Gastrocnemius medialis (tissue), 4 donors: ENCODE measurements at regions not wholly inside any gene's neighbourhood (a gene's known extent, or its start where the extent isn't known, plus 50 kb on each side); places are given as distances from the start of the nearest gene placed in this dataset.

Experiments used
- ATAC-seq, 2 donors: fragments of 150-250 bp; one replicate each; pipeline ENCODE4 v1.9.1; 2016
- DNase-seq, 2 donors: peaks; one replicate each; pipeline ENCODE4 v3.0.0-alpha.2; 2019
- H3K27ac ChIP-seq, 4 donors: fragments of 200-600 bp; sonication (generic); 1 replicate in 1 of 4; 2 replicates in 3 of 4; pipeline ENCODE4 v1.5.1; 2016 to 2018; ENCODE audit warnings: mild to moderate bottlenecking in 2 of 4, moderate library complexity in 1 of 4
- H3K27me3 ChIP-seq, 3 donors: fragments of 200-600 bp; sonication (generic) in 2 of 3; 1 replicate in 1 of 3; 2 replicates in 2 of 3; pipeline versions ENCODE4 v1.5.1 to v1.6.0; 2016 to 2019; ENCODE audit warnings: mild to moderate bottlenecking in 1 of 3, moderate library complexity in 1 of 3
- H3K36me3 ChIP-seq, 2 donors: fragments of 200-600 bp; sonication (generic) in 1 of 2; one replicate each; pipeline ENCODE4 v1.5.1; 2017 to 2018
- H3K4me1 ChIP-seq, 2 donors: fragments of 200-600 bp; sonication (generic) in 1 of 2; one replicate each; pipeline ENCODE4 v1.5.1; 2016 to 2017; ENCODE audit warnings: mild to moderate bottlenecking in 2 of 2
- H3K4me3 ChIP-seq, 4 donors: fragments of 200-600 bp; sonication (generic) in 3 of 4; 1 replicate in 1 of 4; 2 replicates in 3 of 4; pipeline ENCODE4 v1.5.1; 2016 to 2019; ENCODE audit warnings: mild to moderate bottlenecking in 2 of 4
- H3K9me3 ChIP-seq, 3 donors: fragments of 200-600 bp; sonication (generic) in 2 of 3; 1 replicate in 1 of 3; 2 replicates in 2 of 3; pipeline ENCODE4 v1.5.1; 2016 to 2019
- CTCF ChIP-seq, 5 experiments: fragments of 450-650 bp in 3 of 5; fragments of 200-600 bp in 2 of 5; sonication (generic) in 2 of 5; IDR thresholded peaks in 4 of 5; conservative IDR thresholded peaks in 1 of 5; 1 replicate in 4 of 5; 2 replicates in 1 of 5; pipeline ENCODE4 v1.5.1; 2016 to 2019; ENCODE audit warnings: antibody characterized with exemption in 5 of 5, mild to moderate bottlenecking in 3 of 5, moderate library complexity in 3 of 5
- POLR2A ChIP-seq, 2 donors: fragments of 450-650 bp; IDR thresholded peaks; one replicate each; pipeline ENCODE4 v1.6.1; 2017; ENCODE audit warnings: antibody characterized with exemption in 2 of 2, mild to moderate bottlenecking in 2 of 2, moderate library complexity in 2 of 2
- in situ Hi-C, 4 donors: fragments of 200-750 bp; cut with MboI; loops; one replicate each; pipeline versions ENCODE4 v1.15.0 to v1.8.0; 2017; ENCODE audit warnings: low sequenced_read_pairs in 4 of 4
- intact Hi-C: fragments of 100-400 bp; cut with DNase I; formaldehyde crosslinking; loops from one replicate; pipeline ENCODE4 v1.15.1; 2023; ENCODE audit warnings: low total_unique reads

- H3K9me3 ChIP-seq = no peaks in the 10 kb centered on the region
- no peaks in the 10 kb centered on the region for H3K36me3 ChIP-seq
- in situ Hi-C loops (no loop called here), intact Hi-C loops (no loop called here)
- H3K4me3 ChIP-seq = no peak overlapping the region
- DNase-seq (no peak), ATAC-seq (no peak)
- TF ChIP-seq CTCF (IDR thresholded peaks at IDR 0.05 in 4 of 5, conservative IDR thresholded peaks at IDR 0.05 in 1 of 5) (no peak), POLR2A (IDR thresholded peaks at IDR 0.05) (no peak)
- H3K27ac ChIP-seq = no peak overlapping the region
- H3K4me1 ChIP-seq = no peaks in the 10 kb centered on the region
- H3K27me3 ChIP-seq = peaks cover 0 to 5% (median 0%) of the 10 kb centered on the region in 3 donors
These were observed 73.2 kb upstream of the VRK1 start for GRCh38 chr14:96723946-96724345.

DNA sequence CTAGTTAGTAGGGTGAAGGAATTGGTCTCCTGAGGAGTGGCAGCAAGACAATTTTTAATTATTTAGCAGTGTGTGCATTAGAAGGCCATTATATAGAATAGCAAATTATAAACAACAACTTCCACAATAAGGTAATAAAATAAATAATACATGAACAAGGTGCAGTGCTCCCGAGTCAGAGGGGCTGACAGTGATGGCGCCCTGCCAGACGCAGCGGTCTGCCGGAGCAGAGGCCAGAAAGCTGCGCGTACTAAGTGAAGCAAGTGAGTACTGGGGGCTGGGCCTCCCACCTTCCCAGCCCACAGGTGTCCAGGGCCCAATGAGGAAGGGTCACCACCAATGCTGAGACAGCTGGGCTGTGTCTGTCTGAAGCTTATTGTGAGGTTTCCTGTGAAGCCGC lies 72.0 kb upstream of the VRK1 start:
- Histone ChIP-seq H3K27ac (no peak overlapping the region), H3K9me3 (no peaks in the 10 kb centered on the region), H3K4me3 (no peak overlapping the region), H3K27me3 (peaks cover 0 to 5% (median 0%) of the 10 kb centered on the region in 3 donors), H3K36me3 (no peaks in the 10 kb centered on the region), H3K4me1 (no peaks in the 10 kb centered on the region)
- TF ChIP-seq POLR2A (IDR thresholded peaks at IDR 0.05) (no peak), CTCF (IDR thresholded peaks at IDR 0.05 in 4 of 5, conservative IDR thresholded peaks at IDR 0.05 in 1 of 5) (no peak)
- in situ Hi-C loops (loop anchor here in 1 of 4 donors (25.0 kb wide), 1 partner anchor 163 kb away; no protein-coding TSS in a partner anchor), intact Hi-C loops (no loop called here)
- no peak for DNase-seq
- no peak for ATAC-seq

DNA sequence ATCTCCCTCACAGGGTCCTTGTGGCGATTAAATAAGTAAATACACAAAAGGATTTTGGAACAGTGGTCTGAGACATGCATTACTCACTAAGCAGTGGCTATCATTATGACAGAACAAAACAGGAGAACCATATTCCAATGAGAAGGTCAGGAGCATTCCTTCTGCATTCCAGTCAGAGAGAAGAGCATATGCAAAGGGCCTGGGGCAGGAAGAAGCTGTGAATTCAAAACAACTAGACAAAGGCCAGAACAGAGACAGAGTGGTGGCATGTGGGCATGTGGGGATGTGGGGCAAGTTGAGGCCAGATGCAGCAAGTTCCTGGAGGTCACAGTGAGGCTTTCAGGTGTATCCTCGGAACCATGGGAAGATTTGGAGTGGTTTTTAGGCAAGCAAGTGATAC lies 70.1 kb upstream of the VRK1 start:
- H3K27me3 ChIP-seq = peaks cover 0 to 5% (median 0%) of the 10 kb centered on the region in 3 donors
- no peak overlapping the region for H3K27ac ChIP-seq
- H3K36me3 ChIP-seq = no peaks in the 10 kb centered on the region
- ATAC-seq (no peak), DNase-seq (no peak)
- no peaks in the 10 kb centered on the region for H3K9me3 ChIP-seq
- in situ Hi-C loops (loop anchor here in 1 of 4 donors (25.0 kb wide), 1 partner anchor 165 kb away; no protein-coding TSS in a partner anchor), intact Hi-C loops (no loop called here)
- H3K4me1 ChIP-seq = no peaks in the 10 kb centered on the region
- TF ChIP-seq POLR2A (IDR thresholded peaks at IDR 0.05) (no peak), CTCF (IDR thresholded peaks at IDR 0.05 in 4 of 5, conservative IDR thresholded peaks at IDR 0.05 in 1 of 5) (no peak)
- no peak overlapping the region for H3K4me3 ChIP-seq

GRCh38 chr14:96727491-96727890 lies 69.7 kb upstream of the VRK1 start:
- peaks cover 0 to 5% (median 0%) of the 10 kb centered on the region in 3 donors for H3K27me3 ChIP-seq
- ATAC-seq = no peak
- in situ Hi-C loops (loop anchor here in 1 of 4 donors (25.0 kb wide), 1 partner anchor 165 kb away; no protein-coding TSS in a partner anchor), intact Hi-C loops (no loop called here)
- TF ChIP-seq POLR2A (IDR thresholded peaks at IDR 0.05) (no peak), CTCF (IDR thresholded peaks at IDR 0.05 in 4 of 5, conservative IDR thresholded peaks at IDR 0.05 in 1 of 5) (no peak)
- no peak for DNase-seq
- no peaks in the 10 kb centered on the region for H3K36me3 ChIP-seq
- no peaks in the 10 kb centered on the region for H3K9me3 ChIP-seq
- H3K4me3 ChIP-seq = no peak overlapping the region
- no peak overlapping the region for H3K27ac ChIP-seq
- no peaks in the 10 kb centered on the region for H3K4me1 ChIP-seq
